GM10248 (cell line): ENCODE measurements at regions not wholly inside any gene's neighbourhood (a gene's known extent, or its start where the extent isn't known, plus 50 kb on each side); places are given as distances from the start of the nearest gene placed in this dataset.

Experiments used
- CTCF ChIA-PET: fragments of 300-600 bp; sonication (Branson Sonifier 250); formaldehyde crosslinking; extraction: SDS; loops from one replicate; lab custom pipeline; 2021; ENCODE audit warnings: antibody characterized with exemption; lab: Yijun Ruan, JAX
- POLR2A ChIA-PET: fragments of 350-650 bp; sonication (Branson Sonifier 250); formaldehyde crosslinking; extraction: SDS; loops from one replicate; lab custom pipeline; 2020; ENCODE audit warnings: antibody characterized with exemption; lab: Yijun Ruan, JAX
- DNase-seq: peaks from one replicate; pipeline ENCODE4 v3.0.0; 2012; ENCODE audit errors: extremely low spot score
- TF ChIP-seq, protein P1 (sequence below): IDR thresholded peaks from 2 replicates; pipeline ENCODE4 v1.5.1; 2012; ENCODE audit warnings: mild to moderate bottlenecking, low read depth; ENCODE audit errors: extremely low read depth, missing control alignments, control extremely low read depth

DNA sequence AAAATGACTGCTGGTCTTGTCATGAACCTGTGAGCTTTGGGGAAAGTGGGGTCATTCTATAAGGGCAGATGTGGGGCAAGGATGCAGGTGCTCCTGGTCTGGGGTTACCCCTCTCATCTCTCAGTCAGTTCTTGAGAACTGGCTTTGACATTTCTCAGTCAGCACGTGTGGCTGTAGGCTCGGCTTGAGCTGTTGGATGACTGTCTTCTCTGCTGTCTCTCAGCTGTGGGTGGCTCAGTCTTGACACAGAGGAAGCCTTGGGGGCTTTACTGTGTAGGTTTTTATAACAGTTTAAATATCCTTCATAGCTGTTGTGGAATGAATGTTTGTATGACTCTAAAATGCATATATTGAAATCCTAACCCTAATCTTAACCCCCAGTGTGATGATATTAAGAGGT, 296.4 kb upstream of the CELF4 start:
- ChIA-PET POLR2A (no interaction called here), CTCF (no interaction called here)
- TF ChIP-seq, protein P1, sequence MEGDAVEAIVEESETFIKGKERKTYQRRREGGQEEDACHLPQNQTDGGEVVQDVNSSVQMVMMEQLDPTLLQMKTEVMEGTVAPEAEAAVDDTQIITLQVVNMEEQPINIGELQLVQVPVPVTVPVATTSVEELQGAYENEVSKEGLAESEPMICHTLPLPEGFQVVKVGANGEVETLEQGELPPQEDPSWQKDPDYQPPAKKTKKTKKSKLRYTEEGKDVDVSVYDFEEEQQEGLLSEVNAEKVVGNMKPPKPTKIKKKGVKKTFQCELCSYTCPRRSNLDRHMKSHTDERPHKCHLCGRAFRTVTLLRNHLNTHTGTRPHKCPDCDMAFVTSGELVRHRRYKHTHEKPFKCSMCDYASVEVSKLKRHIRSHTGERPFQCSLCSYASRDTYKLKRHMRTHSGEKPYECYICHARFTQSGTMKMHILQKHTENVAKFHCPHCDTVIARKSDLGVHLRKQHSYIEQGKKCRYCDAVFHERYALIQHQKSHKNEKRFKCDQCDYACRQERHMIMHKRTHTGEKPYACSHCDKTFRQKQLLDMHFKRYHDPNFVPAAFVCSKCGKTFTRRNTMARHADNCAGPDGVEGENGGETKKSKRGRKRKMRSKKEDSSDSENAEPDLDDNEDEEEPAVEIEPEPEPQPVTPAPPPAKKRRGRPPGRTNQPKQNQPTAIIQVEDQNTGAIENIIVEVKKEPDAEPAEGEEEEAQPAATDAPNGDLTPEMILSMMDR = no peak
- DNase-seq = no peak

DNA sequence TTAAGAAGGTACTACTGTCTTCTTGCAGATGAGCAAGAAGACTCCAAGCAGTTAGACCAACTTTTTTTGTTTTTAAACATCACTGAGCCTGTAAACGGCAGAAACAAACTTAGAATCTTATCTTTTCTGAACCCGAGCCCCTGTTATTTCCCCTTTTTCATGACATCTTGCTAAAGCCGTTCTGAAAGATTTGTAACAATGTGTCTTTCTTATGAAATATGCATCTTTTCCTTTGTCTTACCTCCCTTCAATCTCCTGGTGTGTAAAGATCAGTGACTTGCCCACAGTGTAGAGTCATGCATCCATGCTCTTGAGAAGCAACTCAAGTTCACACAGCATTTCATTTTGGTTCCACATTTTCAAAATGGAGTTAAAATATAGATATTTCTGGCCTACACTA, 288.8 kb upstream of the CELF4 start:
- ChIA-PET POLR2A (no interaction called here), CTCF (no interaction called here)
- no peak for DNase-seq
- TF ChIP-seq, protein P1 = no peak

- no peak for DNase-seq
- TF ChIP-seq, protein P1 = no peak
- POLR2A ChIA-PET = no interaction called here
- CTCF ChIA-PET = no interaction called here
Measured at GRCh38 chr18:37853706-37854105, 288.1 kb upstream of the CELF4 start.

DNA sequence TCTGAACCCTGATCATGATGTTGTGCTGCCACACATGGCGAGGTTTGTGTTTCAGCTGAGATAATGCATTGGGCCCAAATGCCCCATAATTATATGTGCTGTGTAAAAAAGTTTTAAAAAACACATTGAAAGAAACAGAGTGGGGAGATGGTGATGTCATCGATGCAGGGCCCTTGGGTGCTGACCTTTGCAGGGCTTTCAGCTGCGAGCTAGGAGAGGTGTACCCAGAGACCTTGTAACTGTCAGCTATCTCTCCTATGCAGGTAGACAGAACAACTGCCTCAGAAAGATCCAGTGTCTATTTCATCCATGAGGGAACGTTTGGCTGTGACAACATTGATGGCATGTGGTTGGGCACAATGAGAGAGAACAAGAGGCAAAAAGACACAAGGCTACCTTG, 286.9 kb upstream of the CELF4 start:
- POLR2A ChIA-PET = no interaction called here

GRCh38 chr18:37847544-37847943, 281.9 kb upstream of the CELF4 start:
- POLR2A ChIA-PET = no interaction called here
- DNase-seq = no peak
- TF ChIP-seq, protein P1 = no peak
- CTCF ChIA-PET = no interaction called here

More for the DNA sequence above, 286.9 kb upstream of the CELF4 start:
- TF ChIP-seq, protein P1 = no peak
- no peak for DNase-seq
- CTCF ChIA-PET = no interaction called here

GRCh38 chr18:37846996-37847395, 281.4 kb upstream of the CELF4 start:
- TF ChIP-seq, protein P1 = no peak
- CTCF ChIA-PET = interaction anchor here (1.5 kb wide), 1 partner anchor 12 kb away, joined by 3 read pairs; no protein-coding TSS in a partner anchor

DNA sequence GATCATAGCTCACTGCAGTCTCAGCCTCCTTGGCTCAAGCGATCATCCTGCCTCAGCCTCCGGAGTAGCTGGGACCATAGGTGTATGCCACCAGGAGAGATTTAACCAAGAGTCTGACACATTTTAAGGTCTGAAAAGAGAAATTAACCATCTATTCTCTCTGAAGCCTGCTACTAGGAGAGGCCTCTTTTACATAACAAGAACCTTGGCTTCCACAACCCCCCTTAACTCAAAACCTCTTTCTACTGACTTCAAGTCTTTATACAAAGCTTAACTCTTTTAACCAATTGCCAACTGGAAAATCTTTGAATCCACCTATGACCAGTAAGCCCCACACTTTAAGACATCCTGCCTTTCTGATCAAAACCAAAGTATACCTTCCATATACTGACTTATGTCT, 279.9 kb upstream of the CELF4 start:
- no peak for DNase-seq
- ChIA-PET POLR2A (no interaction called here), CTCF (no interaction called here)
- TF ChIP-seq, protein P1 = no peak

More at GRCh38 chr18:37846996-37847395, 281.4 kb upstream of the CELF4 start:
- POLR2A ChIA-PET = no interaction called here
- no peak for DNase-seq
